HCT116 (cell line): ENCODE measurements at regions not wholly inside any gene's neighbourhood (a gene's known extent, or its start where the extent isn't known, plus 50 kb on each side); places are given as distances from the start of the nearest gene placed in this dataset.

Experiments used
- POLR2A ChIP-seq: IDR thresholded peaks from 2 replicates; pipeline ENCODE4 v1.7.0; 2011; ENCODE audit warnings: borderline replicate concordance; ENCODE audit not compliant: insufficient read depth, insufficient read length; ENCODE audit errors: extremely low read depth
- YY1 ChIP-seq: IDR thresholded peaks from 2 replicates; pipeline ENCODE4 v1.6.1; 2011; ENCODE audit warnings: low read length, low read depth, moderate library complexity, mild to moderate bottlenecking; ENCODE audit not compliant: insufficient replicate concordance; ENCODE audit errors: extremely low read depth
- ZNF274 ChIP-seq: fragments of 200-500 bp; sonication (Bioruptor generic); IDR thresholded peaks from 2 replicates; pipeline ENCODE4 v1.6.1; 2014; ENCODE audit warnings: mild to moderate bottlenecking, low read depth, low read length, inconsistent platforms
- TF ChIP-seq, protein P1 (sequence below), 3 experiments: fragments of 200-600 bp in 1 of 3; sonication (generic) in 1 of 3; IDR thresholded peaks in 2 of 3; conservative IDR thresholded peaks in 1 of 3; 2 replicates each; pipeline ENCODE4 v1.5.1; 2012 to 2017; ENCODE audit warnings: low read depth in 2 of 3, low read length in 2 of 3, antibody characterized with exemption in 1 of 3, borderline replicate concordance in 1 of 3, control low read depth in 1 of 3, mild to moderate bottlenecking in 1 of 3, mixed read lengths in 1 of 3, mixed run types in 1 of 3, moderate library complexity in 1 of 3; ENCODE audit not compliant: insufficient read depth in 1 of 3

DNA sequence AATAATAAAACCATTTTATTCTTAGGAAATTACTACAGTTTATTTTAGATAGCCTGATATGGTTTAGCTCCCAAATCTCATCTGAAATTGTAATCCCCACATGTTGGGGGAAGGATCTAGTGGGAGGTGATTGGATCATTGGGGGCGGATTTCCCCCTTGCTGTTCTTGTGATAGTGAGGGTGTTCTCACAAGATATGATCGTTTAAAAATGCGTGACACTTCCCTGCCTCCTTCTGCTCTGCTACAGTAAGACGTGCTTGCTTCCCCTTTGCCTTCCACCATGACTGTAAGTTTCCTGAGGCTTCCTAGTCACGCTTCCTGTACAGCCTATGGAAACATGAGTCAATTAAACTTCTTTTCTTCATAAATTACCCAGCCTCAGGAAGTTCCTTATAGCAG lies 122.4 kb upstream of the FGF10 start:
- TF ChIP-seq ZNF274: no peak
- TF ChIP-seq, protein P1, sequence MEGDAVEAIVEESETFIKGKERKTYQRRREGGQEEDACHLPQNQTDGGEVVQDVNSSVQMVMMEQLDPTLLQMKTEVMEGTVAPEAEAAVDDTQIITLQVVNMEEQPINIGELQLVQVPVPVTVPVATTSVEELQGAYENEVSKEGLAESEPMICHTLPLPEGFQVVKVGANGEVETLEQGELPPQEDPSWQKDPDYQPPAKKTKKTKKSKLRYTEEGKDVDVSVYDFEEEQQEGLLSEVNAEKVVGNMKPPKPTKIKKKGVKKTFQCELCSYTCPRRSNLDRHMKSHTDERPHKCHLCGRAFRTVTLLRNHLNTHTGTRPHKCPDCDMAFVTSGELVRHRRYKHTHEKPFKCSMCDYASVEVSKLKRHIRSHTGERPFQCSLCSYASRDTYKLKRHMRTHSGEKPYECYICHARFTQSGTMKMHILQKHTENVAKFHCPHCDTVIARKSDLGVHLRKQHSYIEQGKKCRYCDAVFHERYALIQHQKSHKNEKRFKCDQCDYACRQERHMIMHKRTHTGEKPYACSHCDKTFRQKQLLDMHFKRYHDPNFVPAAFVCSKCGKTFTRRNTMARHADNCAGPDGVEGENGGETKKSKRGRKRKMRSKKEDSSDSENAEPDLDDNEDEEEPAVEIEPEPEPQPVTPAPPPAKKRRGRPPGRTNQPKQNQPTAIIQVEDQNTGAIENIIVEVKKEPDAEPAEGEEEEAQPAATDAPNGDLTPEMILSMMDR (IDR thresholded peaks at IDR 0.05 in 2 of 3, conservative IDR thresholded peaks at IDR 0.05 in 1 of 3; ENCODE audit: borderline replicate concordance in 1 of 3, insufficient read depth in 1 of 3, low read depth in 2 of 3, low read length in 2 of 3): no peak
- no peak for TF ChIP-seq POLR2A
- TF ChIP-seq YY1: no peak
